HEK293 (cell line): ENCODE measurements at regions not wholly inside any gene's neighbourhood (a gene's known extent, or its start where the extent isn't known, plus 50 kb on each side); places are given as distances from the start of the nearest gene placed in this dataset.

Experiments used
- OSR2 ChIP-seq: fragments of 450-650 bp; formaldehyde crosslinking; IDR thresholded peaks from 2 replicates; pipeline ENCODE4 v1.5.1; 2016; ENCODE audit warnings: missing biosample characterization, missing genetic modification characterization
- SALL2 ChIP-seq: fragments of 450-650 bp; formaldehyde crosslinking; IDR thresholded peaks from 2 replicates; pipeline ENCODE4 v1.5.0; 2017; ENCODE audit warnings: missing biosample characterization, mild to moderate bottlenecking, missing genetic modification characterization, borderline replicate concordance
- ZNF274 ChIP-seq, 2 experiments: fragments of 200-500 bp in 1 of 2; fragments of 450-650 bp in 1 of 2; sonication (Bioruptor generic) in 1 of 2; formaldehyde crosslinking in 1 of 2; IDR thresholded peaks; 2 replicates each; pipeline versions ENCODE4 v1.5.1 to v1.6.1; 2014 to 2016; ENCODE audit warnings: borderline replicate concordance in 1 of 2, inconsistent platforms in 1 of 2, low read length in 1 of 2, missing biosample characterization in 1 of 2, missing genetic modification characterization in 1 of 2
- ZNF548 ChIP-seq: fragments of 450-650 bp; formaldehyde crosslinking; IDR thresholded peaks from 2 replicates; pipeline ENCODE4 v1.5.1; 2016; ENCODE audit warnings: missing biosample characterization, missing genetic modification characterization
- ZNF561 ChIP-seq: fragments of 450-650 bp; IDR thresholded peaks from 2 replicates; pipeline ENCODE4 v1.5.1; 2018; ENCODE audit warnings: missing biosample characterization, missing genetic modification characterization, borderline replicate concordance
- ZXDB ChIP-seq: fragments of 450-650 bp; formaldehyde crosslinking; IDR thresholded peaks from 2 replicates; pipeline ENCODE4 v1.5.1; 2016; ENCODE audit warnings: missing biosample characterization, missing genetic modification characterization
- TF ChIP-seq, protein P1 (sequence below): fragments of 450-650 bp; formaldehyde crosslinking; IDR thresholded peaks from 2 replicates; pipeline ENCODE4 v1.5.1; 2016; ENCODE audit warnings: missing biosample characterization, missing genetic modification characterization
- TF ChIP-seq, protein P2 (sequence below): fragments of 450-650 bp; formaldehyde crosslinking; IDR thresholded peaks from 2 replicates; pipeline ENCODE4 v1.5.1; 2016; ENCODE audit warnings: missing biosample characterization, missing genetic modification characterization
- TF ChIP-seq, protein P3 (sequence below): sonication (generic); formaldehyde crosslinking; IDR thresholded peaks from 2 replicates; pipeline ENCODE4 v1.8.1; 2022; ENCODE audit warnings: mild to moderate bottlenecking, moderate library complexity, missing genetic modification reagents

DNA sequence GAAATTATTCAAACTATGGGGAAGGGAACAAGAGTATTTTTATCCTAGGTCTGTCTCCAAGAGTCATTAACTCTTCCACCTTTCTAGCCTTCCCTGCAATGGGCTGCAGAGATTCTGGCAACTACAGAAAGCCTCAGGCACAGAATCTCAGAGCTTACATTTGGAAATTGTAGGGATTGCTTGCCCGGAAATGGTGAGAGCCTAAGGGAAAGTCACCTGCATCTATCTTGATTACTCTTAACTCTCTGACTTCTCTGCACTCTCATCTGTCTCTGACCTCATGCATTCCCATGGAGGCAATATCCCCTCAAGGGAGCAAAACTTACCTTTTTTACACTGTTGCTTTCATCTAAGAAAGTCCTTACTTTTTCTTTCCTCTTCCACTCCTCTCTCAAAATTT lies 513.2 kb upstream of the MARCKS start:
- TF ChIP-seq, protein P1, sequence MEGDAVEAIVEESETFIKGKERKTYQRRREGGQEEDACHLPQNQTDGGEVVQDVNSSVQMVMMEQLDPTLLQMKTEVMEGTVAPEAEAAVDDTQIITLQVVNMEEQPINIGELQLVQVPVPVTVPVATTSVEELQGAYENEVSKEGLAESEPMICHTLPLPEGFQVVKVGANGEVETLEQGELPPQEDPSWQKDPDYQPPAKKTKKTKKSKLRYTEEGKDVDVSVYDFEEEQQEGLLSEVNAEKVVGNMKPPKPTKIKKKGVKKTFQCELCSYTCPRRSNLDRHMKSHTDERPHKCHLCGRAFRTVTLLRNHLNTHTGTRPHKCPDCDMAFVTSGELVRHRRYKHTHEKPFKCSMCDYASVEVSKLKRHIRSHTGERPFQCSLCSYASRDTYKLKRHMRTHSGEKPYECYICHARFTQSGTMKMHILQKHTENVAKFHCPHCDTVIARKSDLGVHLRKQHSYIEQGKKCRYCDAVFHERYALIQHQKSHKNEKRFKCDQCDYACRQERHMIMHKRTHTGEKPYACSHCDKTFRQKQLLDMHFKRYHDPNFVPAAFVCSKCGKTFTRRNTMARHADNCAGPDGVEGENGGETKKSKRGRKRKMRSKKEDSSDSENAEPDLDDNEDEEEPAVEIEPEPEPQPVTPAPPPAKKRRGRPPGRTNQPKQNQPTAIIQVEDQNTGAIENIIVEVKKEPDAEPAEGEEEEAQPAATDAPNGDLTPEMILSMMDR, result no peak
- TF ChIP-seq, protein P2, sequence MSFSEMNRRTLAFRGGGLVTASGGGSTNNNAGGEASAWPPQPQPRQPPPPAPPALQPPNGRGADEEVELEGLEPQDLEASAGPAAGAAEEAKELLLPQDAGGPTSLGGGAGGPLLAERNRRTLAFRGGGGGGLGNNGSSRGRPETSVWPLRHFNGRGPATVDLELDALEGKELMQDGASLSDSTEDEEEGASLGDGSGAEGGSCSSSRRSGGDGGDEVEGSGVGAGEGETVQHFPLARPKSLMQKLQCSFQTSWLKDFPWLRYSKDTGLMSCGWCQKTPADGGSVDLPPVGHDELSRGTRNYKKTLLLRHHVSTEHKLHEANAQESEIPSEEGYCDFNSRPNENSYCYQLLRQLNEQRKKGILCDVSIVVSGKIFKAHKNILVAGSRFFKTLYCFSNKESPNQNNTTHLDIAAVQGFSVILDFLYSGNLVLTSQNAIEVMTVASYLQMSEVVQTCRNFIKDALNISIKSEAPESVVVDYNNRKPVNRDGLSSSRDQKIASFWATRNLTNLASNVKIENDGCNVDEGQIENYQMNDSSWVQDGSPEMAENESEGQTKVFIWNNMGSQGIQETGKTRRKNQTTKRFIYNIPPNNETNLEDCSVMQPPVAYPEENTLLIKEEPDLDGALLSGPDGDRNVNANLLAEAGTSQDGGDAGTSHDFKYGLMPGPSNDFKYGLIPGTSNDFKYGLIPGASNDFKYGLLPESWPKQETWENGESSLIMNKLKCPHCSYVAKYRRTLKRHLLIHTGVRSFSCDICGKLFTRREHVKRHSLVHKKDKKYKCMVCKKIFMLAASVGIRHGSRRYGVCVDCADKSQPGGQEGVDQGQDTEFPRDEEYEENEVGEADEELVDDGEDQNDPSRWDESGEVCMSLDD (tag by site-specific recombination), result no peak
- TF ChIP-seq ZNF274 (IDR thresholded peaks at IDR 0.05; ENCODE audit: low read length) (no peak), ZNF274 (tag by site-specific recombination; IDR thresholded peaks at IDR 0.05; ENCODE audit: borderline replicate concordance) (no peak), ZNF548 (tag by site-specific recombination) (no peak), ZXDB (no peak), ZNF561 (tag by site-specific recombination) (no peak), SALL2 (tag by site-specific recombination) (no peak), OSR2 (tag by site-specific recombination) (no peak)
- TF ChIP-seq, protein P3, sequence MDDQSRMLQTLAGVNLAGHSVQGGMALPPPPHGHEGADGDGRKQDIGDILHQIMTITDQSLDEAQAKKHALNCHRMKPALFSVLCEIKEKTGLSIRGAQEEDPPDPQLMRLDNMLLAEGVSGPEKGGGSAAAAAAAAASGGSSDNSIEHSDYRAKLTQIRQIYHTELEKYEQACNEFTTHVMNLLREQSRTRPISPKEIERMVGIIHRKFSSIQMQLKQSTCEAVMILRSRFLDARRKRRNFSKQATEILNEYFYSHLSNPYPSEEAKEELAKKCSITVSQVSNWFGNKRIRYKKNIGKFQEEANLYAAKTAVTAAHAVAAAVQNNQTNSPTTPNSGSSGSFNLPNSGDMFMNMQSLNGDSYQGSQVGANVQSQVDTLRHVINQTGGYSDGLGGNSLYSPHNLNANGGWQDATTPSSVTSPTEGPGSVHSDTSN, result no peak
